Right kidney (tissue), 1 donor: ENCODE measurements at regions not wholly inside any gene's neighbourhood (a gene's known extent, or its start where the extent isn't known, plus 50 kb on each side); places are given as distances from the start of the nearest gene placed in this dataset.
"Not testable (repeated sequence)": the region's sequence is repeated elsewhere in the genome, so short reads cannot be mapped to it uniquely, and the experiment has no call there.

Experiments
- DNase-seq: peaks from one replicate; pipeline ENCODE4 v3.0.0-alpha.2; 2016

DNA sequence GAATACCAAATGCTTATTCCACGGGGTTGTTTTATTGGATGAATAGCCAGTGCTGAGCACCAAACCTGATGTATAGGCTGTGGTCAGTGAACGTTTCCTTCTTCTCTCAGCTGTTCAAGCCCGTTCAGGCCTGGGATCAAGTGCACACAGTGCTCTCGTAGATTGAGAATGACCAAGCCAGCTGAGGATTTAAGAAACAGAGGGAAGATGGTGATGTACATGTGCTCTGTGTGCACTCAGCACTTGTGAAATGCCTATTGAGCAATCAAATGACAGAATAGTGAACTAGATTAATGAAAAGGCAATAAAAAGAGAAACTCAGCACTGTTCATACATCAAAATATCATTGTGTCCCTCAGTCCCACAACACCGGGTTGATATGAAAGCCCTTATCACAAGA lies 302.5 kb downstream of the BMPER start:
- DNase-seq: no peak

DNA sequence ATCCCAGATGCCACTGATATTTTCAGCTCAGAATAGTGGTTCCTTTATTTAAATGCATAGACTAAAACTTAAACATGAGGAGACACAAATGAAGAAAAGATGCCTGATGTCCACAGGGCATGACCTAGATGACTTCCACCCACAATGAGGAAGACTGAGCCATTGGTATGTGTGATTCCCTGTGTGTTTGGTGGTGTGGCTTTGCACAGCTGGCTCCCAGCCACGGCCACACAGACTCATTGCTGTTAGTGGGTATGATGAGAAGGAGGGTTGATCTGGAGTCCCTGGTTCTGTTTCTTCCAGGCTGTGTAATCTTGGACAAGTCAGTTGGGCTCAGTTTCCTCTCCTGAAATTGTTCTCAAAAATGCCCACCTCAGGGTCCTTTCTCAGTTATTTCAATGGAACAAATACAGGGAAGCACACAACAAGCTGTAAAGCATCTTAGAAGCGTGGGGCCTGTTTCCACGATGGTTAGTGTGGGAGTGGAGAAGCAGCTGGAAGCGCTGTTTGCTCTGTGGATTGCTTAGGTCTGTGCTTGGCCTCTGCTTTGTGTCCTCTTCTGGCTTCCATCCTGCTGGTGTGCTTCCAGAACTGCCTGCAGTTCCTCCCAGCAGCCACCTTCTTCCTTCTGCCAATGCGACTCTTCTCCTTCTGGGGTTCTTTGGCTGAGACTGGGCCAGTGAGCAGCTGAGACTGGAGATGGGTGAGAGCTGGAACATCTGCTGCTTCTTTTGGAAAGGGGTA lies 303.7 kb downstream of the BMPER start:
- no peak for DNase-seq

DNA sequence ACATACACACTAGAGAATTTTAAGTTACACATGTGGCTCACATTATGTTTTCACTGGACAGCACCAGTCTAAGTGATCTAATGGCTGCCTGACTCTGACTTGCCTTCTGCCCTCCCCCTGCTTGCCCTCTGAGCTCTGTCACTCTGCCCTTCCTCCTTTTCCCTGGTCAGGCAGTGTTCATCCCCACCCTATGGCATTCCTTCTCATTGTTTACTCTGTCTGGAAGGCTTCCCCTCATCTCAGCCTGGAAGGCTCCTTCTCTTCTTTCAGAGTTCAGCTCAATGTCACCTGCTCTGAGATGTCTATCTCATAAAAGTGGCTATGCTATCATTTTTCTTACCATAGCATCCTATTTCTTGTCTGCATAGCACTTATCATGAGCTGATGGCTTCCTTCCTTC lies 305.7 kb downstream of the BMPER start:
- no peak for DNase-seq

DNA sequence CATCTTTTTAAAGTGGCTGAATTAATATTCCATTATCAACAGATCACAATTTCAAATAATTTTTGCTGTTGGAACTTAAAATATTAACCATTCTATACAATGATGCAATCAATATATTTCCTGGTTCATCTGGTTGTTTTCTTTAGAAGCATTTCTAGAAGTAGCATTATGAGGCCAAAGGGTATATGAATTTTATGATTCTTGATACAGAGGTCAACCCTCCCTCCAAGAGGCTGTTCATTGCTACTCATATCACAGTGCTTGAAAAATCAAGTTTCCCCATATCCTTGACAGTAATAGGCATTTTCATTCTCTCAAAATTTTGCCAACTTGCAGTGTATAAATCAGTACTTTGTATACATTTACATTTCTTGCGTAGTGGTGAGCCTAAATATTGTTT lies 312.6 kb downstream of the BMPER start:
- DNase-seq: no peak

DNA sequence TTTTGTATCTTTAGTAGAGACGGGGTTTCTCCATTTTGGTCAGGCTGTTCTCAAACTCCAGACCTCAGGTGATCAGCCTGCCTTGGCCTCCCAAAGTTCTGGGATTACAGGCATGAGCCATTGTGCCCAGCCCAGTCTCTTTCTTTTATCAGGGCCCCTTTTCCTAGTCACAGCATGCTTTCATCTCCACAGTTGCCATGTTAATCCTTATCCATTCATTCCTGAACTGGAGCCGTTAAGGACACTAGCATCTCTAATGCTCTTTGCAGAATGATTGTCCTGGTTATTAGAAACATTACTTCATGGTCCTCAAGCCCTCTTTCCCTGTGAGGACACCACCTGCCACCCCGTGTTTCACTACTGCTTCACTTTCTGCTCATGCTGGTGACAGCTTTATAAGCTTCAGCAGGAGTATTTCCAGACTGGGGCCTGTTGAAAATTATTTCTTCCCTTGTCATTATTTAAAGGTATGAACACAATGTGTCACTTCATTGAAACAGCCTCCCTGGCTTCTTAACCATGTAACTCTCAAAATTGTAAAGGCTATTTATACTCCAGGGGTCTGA lies 313.9 kb downstream of the BMPER start:
- no peak for DNase-seq

DNA sequence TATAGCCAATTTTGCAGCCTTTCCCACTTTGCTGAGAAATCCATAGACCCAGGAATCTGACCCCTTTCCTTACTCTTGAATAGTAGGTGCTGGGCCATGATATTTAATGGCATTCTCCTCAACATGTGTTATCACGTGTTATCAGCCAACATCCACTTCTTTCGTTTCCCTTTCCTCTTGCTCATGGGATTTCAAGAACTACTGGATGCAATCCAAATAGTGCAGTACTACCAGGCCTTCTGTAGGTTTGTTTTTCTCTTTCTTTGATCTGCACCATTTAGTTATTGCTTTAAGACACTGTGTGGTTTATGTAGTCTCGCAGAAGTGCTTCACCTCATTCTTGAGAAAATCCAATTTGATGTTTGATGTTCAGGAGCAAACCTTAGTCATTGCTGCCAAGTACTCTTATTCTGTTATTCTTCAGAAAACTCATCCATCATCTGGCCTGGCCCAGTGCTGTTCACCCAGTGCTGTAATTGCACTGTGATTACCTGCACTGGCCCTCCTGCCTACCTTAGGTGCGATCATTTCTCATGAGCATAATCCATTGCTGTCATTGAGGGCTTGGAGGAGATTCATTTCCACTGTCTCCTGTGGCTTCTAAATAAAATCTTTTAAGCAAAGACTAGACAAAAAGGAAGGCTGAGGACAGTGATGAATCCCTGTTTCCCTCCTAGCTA lies 315.3 kb downstream of the BMPER start:
- no peak for DNase-seq

DNA sequence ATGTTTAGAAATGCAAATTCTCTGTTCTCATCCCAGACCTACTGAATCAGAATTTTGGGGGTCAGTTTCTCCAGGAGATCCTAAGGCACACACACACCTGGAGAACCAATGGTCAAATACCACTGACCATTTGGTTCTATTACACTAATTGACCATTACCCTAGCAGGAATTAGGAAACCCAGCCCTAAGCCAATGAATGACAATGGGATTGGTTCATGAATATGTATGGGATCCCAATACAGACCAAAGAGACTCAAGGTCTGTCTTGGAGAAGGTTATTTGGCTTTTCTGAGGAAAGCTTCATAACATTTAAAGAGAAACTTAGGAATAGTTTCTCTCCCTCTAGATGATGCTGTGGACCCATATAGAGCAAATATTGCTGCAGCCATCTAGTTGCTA lies 317.0 kb downstream of the BMPER start:
- no peak for DNase-seq

DNA sequence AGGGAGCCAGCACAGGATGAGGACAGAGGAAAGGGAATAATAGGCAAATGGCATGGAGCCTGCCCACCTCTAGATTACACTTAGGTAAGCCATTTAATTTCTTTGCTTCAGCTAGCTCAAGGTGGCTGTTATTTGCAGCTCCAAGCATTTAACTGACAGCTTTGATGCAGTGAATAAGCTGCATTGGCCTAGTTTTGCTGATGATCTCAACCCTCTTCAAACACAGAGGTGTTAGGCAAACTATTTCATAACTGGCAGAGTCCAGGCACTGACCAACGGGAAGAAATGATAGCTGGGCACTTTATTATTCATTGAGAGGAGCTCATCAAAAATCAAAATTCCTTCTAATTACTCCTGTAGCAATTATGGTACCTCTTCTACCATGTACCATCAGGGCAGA lies 317.4 kb downstream of the BMPER start:
- no peak for DNase-seq

DNA sequence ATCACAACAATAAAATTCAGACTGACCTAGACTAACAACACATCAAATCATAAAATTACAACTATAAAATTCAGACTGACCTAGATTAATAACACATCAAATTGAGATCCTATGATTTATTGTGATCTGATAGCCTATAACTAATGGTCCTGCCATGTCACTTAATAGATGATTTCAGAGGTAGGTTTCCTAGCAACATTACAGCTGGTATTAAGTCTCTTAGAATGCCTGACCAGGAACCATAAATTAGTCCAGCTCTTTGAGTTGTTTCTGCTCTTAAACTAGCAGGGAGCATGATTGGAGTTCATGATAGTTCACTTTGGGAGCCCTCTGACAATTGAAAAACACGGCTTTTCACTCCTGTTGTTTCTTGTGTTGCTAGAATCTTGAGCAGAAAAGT lies 318.9 kb downstream of the BMPER start:
- DNase-seq: no peak

DNA sequence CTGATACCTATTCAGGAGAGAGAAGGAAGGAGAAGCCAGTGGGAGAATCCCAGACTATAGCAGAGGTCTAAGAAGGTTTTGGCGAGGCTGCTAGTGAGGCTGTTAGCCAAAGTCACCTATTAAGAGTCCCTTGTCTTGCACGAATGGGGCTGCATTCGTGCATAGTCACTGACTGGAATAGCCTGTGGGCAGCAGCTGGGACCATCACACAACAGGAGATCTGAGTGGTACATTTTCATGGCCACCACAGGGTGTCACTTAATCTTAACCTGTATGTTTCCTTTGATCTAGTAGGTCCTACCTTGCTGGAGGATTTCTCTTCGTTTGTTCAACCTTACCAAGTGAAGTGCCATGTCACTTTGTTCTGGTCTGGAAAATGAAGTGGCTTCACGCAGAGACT lies 319.9 kb downstream of the BMPER start:
- DNase-seq: no peak

DNA sequence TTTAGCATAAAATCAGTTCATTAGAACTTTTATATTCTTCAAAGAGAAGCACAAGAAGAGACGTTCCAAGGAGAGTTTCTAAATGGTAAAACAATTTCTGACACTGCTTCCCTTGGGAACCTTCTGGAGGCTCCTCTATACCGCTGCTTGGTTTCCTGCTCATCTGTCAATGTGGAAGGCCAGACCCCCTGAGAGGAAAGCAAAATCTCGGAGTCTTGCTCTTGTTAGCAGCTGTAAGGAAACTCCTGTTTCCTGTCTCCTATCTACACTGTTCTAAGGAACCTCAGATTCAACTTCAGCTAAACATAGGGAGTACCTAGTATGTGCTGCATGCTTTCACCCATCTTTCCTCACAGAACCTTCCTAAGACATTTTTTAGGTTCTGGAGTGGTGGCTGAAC lies 322.2 kb downstream of the BMPER start:
- no peak for DNase-seq

DNA sequence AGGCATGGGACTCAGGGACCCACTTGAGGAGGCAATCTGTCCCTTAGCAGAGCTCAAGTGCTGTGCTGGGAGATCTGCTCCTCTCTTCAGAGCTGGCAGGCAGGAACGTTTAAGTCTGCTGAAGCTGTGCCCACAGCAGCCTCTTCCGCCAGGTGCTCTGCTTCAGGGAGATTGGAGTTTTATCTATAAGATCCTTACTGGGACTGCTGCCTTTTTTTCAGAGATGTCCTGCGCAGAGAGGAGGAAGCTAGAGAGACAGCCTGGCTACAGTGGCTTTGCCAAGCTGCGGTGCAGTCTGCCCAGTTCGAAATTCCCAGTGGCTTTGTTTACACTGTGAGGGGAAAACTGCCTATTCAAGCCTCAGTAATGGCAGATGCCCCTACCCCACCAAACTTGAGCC lies 329.8 kb downstream of the BMPER start:
- not testable (repeated sequence) for DNase-seq

DNA sequence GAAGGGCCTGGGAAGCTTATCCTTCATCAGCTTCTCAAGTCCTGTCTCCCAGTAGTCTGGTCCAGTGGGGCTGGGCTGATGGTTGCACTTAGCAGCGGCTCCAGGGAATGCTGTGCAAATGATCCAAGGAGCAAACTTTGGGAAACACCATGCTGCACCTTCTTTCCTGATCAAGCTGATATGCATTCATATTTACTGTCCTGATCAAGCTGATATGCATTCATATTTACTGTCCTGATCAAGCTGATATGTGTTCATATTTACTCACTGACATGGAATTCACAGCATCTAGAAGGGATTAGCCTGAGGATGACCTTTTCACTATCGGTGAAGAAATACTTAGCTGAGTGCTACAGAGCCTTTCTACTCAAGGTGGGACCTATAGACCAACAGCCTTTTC lies 330.7 kb downstream of the BMPER start:
- no peak for DNase-seq

DNA sequence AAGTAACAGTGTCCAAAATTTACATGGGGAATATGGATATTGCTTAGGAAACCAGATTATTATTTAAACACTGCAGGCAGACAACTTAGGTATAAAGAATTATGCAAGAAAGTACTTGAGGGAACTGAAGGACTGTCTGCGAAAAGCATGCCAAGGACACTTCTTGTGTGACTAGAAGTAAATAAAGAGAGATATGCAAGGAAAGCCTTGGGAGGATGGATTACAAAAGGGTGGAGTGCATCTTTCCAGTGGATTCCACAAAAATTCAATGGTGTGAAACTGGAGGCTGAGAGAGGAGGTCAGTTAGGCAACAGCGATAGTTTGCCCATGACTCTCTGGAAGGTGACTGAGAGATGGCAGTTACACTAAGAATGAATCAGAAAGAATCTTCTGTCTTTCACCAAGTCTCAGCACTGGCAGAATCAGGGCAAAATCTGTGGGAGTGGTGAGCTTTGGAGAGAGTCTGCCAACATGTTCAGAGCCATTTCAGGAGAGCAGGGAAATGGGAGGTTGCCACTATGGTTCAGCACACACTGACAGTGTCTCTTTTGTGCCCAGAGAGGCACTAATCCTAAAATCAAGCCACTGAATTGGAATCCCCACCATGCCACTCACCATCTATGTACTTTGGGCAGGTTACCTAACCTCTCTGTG lies 331.6 kb downstream of the BMPER start:
- no peak for DNase-seq

DNA sequence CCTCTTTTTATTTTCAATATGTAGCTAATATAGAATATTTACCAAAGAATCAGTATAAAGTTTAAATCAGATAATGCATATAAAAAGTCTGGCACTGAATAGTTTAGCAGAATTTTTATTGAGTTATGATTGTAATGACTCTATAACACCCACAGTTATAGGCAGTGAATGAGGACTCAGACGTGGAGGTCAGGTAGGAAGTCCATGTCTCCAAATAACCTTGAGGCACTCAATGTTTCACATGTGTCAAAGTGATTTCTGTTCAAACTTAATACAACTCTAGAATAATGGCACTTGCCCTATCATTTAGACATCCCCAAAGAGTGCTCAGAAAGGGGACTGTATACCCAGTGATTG lies 332.1 kb downstream of the BMPER start:
- no peak for DNase-seq

DNA sequence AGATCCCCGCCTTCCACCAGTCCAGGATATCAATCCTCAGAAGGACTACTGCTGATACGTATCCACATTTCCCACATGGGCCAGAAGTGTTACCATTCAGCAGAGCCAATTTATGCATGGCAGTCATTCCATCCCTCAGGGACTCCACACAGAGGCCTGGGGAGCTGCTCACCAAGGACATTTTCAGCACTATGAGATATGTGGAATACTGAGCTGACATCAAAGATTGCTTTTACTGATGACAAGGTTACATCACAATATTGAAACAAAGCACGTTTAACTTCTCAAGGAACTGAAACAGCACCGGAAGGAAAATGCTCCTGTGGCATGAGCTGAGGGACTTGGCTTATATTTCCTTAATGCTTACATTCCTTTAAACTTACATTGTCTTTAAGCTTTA lies 335.1 kb downstream of the BMPER start:
- no peak for DNase-seq

DNA sequence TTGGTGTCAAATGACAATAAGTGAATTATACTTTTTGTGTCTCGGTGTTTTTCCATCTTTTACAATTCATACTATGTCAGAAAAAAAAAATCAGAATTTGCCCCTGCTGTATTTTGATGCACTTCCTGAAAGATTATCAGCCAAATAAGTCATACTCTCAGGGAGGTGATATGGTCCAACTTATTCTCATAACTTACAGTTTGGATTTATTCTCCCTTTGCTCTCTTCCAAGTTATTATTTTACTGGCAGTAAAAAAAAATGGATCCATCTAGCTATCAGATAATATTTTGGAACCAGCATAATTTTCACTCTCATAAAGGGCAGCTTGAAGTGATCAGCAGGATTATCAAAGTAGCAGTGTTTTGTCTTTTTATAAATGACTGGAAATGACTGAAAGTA lies 337.1 kb downstream of the BMPER start:
- DNase-seq: no peak

DNA sequence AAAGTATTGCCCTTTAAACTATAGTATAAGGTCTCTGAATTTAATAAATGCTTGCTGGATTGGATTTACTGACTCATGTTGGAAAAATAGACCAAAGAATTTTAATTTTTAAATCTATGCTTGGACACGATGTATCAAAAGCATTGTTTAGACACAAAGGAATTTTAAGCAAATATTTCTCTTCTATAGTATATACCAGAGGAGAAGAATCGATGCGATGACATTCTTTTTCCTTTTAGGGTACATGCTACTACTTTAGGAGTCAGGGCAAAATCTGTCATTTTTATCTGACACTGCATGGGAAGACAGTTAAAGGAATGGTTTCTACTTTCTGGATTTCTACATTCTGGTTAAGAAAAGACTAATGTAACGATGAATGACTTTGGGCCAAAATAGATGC lies 339.9 kb downstream of the BMPER start:
- DNase-seq: no peak

DNA sequence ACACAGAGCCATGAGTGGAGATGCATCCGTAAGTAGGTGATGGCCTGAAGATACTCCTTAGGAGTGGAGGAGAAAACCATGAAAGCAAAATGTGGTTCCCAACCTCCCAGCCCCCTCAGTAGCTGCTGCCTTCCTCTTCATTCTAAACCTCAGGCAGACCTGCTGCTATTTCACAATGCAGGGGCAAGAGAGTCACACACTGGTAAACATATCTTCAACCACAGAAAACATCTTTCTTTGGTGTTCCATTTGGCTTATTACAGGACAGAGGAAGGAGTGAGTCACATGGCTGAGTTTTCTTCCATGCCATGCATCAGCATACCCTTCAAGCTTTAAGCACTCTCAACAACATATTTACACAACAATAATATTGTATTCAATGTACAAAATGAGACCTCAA lies 342.1 kb downstream of the BMPER start:
- DNase-seq: no peak

DNA sequence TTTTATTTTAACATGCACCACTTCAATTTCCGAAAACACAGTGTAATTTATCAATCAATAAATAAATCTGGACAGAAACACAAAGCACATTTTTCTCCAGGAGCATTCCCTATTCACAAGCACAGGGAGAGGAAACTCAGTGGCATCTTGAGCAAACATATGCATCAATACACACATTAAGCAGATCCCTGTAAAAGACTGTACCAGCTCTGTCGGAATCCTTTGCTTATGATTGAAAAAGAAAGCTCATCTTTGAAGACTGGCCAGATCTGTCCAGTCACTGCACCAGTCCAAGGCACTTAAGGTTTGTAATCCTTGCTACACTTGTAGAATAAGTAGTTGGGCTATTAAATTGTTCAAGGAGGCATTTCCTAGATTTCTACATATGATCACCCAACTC lies 343.9 kb downstream of the BMPER start:
- no peak for DNase-seq

DNA sequence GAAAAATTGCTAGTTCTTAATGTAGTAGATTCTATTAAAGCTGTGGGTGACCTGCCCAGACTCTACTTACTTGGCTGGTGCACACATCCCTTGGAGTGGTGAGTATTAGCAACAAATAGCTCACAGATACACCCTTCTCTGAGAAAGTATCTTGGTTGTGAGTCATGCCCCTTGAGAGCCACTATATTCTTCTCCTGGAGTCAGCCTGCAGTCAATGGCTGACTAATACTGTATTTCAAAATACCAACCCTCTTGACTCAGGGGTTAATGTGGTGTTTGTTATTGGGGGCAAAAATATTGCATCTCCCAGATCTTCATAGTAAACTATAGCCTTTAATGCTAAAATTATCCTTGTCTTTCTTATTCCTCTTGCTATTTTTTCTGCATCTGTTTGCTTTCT lies 354.9 kb downstream of the BMPER start:
- no peak for DNase-seq

DNA sequence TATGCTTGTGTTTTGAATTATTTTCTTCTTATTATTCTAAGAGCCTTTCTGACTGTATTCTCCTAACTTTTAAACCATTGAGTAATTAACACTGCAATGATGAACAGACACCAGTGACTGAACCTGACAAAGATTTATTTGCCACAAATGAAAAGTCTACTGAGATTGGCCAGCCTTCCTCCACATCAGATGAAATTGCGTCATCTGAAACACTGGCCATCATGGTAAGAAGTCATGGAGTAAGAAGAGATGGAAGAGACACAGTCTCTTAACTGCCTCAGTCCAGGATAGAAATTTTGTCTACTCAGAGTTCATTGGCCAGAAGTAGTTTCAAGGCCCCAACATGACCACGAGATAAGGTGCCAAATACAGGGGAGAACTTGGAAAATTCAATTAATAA lies 357.8 kb downstream of the BMPER start:
- no peak for DNase-seq

DNA sequence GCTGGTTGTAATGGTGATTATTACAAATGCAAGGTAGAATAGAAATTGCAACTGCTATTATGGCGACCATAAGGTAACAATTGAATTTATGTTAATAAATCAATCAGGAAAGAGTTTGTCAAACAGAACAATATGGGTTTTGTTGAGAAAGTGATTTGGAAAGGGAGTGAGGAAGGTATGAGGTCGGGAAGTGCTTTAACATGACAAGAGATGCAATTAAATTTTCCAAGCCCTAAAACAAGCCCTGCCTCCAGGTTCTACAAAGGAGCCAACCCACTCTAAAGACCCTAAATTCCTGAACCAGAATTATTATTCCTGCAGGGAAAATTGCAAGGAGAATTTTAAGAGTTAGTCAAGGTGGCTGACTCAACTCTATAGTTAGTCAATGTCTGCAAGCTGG lies 363.7 kb downstream of the BMPER start:
- DNase-seq: no peak

DNA sequence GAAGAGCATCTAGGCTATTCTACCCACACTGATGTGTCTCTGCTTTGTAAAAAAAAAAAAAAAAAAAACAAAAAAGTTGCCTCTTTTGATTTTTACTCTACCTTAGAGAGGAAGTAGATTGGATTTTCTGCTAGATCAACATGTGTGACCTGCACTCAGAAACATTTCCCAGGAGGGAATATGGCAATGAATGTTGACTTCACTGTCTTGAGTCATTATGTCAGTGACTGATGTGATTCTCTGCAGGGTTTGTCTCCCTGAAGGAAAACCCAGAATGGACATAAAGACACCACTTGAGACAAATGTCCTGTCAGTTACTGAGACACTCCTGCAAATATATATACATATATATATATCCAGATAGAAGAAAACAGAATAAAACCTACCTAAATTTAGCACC lies 370.3 kb downstream of the BMPER start:
- no peak for DNase-seq
